GM21390 (cell line): ENCODE measurements at regions not wholly inside any gene's neighbourhood (a gene's known extent, or its start where the extent isn't known, plus 50 kb on each side); places are given as distances from the start of the nearest gene placed in this dataset.

Experiments
- ATAC-seq: cut with Tn5 transposase; IDR thresholded peaks from one replicate; pipeline ENCODE4 v1.9.1; 2021; ENCODE audit not compliant: unreplicated experiment

GRCh38 chr17:5693821-5694220 lies 109.5 kb upstream of the NLRP1 start:
- ATAC-seq = no peak

DNA sequence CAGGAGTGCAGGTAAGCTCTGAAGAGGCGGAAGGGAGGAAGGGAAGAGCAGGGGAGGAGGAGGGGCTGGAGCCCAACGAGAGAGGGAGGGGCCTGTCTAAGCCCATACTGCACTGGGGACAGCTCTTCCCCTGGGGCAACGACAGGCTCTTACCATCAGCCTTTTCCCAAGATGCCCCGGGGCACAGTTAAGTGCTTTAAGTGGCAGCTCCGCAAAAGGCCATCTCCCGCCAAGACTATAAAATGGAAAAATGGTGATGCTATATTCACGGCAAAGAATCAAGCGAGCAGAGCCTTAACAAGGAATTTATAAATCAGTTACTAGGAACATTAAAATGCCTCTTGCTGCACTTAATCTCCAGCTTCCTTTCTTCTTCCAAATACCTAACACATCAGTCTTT lies 110.2 kb upstream of the NLRP1 start:
- ATAC-seq = no peak

DNA sequence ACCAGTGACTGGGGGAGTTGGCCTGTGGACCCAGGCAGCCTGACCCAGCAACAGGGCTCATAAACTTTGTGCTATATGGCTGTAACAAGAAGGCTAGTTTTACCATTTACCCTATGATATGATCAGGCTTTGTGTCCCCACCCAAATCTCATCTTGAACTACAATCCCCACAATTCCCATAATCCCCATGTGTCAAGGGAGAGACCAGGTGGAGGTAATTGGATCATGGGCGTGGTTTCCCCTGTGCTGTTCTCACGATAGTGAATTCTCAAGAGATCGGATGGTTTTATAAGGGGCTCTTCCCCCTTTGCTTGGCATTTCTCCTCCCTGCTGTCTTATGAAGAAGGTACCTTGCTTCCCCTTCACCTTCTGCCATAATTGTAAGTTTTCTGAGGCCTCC lies 111.2 kb upstream of the NLRP1 start:
- no peak for ATAC-seq

GRCh38 chr17:5698959-5699358 lies 114.7 kb upstream of the NLRP1 start:
- ATAC-seq = no peak

DNA sequence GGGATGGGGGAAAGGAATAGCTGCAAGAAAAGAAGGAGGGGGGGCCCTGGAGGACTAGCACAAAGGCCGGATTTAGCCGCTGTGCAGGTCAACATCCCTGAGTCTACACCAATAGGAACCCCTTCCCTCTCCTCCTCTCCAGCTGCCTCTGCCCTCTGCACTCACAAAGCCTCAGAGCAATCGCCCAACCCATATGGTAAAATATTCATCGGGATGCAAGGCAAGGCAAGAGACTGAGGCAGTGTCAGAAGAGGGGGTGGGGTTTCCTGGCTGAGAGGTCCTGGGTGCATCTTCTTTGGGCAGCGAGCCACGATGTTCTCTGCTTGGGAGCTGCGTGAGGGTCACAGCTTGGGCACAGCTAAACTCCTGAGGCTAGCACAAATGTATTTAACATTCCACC lies 115.5 kb upstream of the NLRP1 start:
- ATAC-seq = no peak

DNA sequence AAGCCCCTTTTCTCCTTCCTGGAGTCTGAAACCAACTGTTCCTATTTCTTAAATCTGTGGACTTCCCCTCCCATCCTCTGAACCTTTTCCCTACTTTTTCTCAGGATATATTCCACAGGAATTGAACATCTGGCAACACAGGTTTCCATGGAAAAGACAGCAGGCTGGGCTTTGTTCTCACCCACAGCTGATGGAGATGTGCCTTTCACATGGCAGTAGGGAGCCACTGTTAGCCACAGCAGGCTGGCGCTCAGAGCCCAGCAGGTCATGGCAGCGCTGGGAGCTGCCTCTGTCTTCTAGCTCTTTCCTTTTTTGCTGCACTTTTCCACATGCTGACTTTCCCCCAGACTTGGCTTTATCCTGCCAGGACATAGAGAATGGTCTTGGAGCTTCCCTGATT lies 116.4 kb upstream of the NLRP1 start:
- no peak for ATAC-seq

GRCh38 chr17:5701381-5701780 lies 117.1 kb upstream of the NLRP1 start:
- ATAC-seq = no peak

- no peak for ATAC-seq
Observed at GRCh38 chr17:5702951-5703510, 118.7 kb upstream of the NLRP1 start.

GRCh38 chr17:5703736-5704135 lies 119.4 kb upstream of the NLRP1 start:
- no peak for ATAC-seq

DNA sequence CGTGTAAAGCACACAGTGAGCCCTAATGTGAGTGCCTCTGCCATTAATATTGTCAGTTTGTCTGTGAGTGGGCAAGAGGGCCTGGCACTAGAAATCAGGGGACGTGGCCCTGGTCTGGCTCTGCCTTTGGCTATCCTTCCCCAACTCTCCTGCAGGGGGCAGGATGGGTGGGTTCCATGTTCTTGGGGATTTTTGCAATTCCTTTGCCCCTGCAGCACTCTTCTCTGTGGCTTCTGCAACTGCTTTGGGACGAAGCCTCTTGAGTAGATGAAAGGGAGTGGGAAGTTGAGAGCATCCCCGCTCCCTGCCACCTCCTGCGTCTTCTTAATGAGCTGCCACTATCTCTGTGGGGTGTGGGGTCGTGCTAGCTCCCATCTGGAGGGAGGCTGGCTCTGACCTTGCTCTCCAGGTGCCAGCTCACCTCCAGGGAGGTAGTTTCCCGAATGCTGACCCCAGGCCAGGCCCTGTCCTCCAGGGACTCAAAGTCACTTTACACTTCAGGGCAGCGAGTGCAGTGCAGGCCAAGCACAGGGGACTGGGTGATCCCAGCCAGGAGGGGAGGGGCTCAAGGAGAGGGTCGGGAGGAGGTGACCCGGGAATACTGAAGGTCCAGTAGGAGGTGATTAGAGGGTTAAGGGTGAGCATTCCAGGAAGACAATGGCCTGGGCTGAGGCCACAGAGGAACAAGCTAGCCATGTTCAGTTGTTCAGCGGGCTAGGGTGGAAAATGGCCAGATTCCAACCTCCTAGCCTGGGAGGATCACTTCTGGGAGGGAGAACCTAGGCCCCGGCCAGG lies 121.0 kb upstream of the NLRP1 start:
- no peak for ATAC-seq

- no peak for ATAC-seq
Observed at GRCh38 chr17:5705876-5706576, 121.7 kb upstream of the NLRP1 start.

DNA sequence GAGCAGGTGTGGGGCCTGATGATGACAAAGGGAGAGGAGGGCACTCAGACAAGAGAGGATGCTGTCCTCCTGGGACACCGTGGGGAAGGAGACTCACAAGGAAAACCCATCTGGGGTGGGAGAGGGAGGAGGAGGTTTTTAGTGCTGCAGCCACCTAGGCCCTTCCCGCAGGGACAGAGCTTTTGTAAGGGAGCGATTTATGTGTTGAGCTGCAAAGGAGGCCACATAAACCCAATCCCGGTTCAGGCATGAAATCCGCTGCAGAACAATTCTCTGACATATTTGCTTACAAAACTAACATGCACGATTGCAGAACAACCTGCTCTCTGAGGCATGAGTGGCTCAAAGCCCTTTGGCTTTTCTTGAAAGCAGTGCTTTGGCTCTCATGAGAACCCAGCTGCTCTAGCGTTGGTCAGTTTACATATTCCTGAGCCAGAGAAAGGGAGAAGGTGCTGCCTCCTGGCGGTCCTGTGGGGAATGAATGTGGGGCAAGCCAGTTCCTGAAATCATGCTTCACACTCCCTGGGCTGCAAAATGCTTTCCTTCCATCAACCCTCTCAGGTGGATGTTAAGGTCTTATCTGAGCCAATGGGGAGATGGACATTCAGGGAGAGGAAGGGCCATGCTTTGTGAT lies 122.4 kb upstream of the NLRP1 start:
- ATAC-seq = no peak

GRCh38 chr17:5707482-5707881 lies 123.2 kb upstream of the NLRP1 start:
- no peak for ATAC-seq

GRCh38 chr17:5708344-5708743 lies 124.0 kb upstream of the NLRP1 start:
- no peak for ATAC-seq

DNA sequence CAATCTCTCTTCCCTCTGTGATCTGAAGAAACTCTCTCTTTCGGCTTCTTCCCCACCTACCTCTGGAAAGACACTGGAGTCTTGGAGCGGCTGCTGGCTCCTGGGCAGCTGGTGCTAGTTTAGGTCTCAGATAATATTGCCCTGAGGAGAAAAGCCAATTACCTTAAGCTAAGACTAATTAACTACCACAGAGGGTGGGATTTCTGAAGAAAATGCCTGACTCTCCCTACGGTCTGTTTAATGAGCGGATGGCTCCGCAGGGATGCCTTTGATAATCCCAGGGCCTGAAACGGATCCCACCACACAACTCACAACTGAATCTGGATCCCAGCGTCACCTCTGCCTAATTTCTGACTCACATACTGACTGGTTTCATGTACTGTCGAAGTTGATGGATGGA lies 127.0 kb upstream of the NLRP1 start:
- ATAC-seq = no peak

GRCh38 chr17:5714993-5715392 lies 130.7 kb upstream of the NLRP1 start:
- ATAC-seq = no peak

DNA sequence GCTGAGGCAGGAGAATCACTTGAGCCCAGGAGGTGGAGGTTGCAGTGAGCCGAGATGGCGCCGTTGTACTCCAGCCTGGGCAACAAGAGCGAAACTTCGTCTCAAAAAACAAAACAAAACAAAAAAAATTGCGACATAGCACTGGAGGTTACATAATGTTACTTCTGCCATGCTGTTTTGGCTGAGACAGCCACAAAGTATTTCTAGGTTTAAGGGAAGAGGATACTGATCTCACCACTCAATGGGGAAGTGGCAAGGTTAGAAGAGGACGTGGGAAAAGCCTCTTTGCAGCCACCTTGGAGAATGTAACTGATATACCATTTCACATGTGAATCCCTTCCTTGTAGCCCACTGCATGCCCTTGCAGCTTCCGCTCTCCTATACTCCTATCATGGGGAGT lies 131.2 kb upstream of the NLRP1 start:
- no peak for ATAC-seq

DNA sequence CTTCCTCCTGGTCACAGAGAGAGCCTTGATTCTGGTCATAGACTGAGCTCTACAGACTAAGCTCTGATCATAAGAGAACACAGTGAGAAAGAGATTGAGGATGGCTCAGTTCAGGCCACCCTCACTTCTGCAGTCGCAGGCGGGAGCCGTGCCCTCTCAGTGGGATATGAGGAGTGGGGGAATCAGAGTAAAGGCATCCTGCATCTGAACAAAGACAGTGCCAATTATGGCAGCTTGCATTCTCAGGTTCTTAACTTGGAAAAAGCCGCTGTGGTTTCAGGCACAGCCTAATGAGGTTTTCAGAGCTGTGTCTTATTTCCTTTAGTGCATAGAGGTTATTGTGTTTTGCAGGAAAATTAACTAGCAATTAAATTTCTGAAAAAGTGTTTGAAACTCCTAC lies 134.4 kb upstream of the NLRP1 start:
- no peak for ATAC-seq

DNA sequence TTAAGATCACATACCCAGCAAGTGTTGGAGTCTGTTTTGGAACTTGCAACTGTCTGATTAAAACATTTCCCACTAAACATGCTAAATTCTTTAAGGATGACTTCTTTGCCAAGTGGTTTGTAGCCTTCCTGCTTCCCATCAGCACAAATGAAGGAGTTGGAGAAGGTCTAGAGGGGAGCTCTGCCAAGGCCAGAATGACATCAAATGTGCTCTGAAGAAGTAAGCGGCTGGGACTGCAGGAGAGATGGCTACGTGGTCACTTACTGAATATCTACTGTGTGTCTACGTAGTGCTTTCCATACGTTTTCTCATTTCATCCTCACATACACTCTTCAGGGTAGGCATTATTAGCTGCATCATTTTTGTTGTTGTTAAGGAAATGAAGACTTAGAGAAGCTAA lies 135.7 kb upstream of the NLRP1 start:
- ATAC-seq = no peak

- no peak for ATAC-seq
Observed at GRCh38 chr17:5730373-5730772, 146.1 kb upstream of the NLRP1 start.

- no peak for ATAC-seq
Observed at GRCh38 chr17:5740937-5741336, 156.6 kb upstream of the NLRP1 start.

GRCh38 chr17:5741810-5742209 lies 157.5 kb upstream of the NLRP1 start:
- no peak for ATAC-seq
